Karpas-422 (cell line): ENCODE measurements at regions not wholly inside any gene's neighbourhood (a gene's known extent, or its start where the extent isn't known, plus 50 kb on each side); places are given as distances from the start of the nearest gene placed in this dataset.

Experiments used
- DNase-seq: peaks from one replicate; pipeline ENCODE4 v3.0.0-alpha.2; 2015
- H2AFZ ChIP-seq: fragments of 200-600 bp; sonication (generic); 2 replicates; pipeline ENCODE4 v1.6.1; 2014; ENCODE audit warnings: antibody characterized with exemption, low read length, mixed read lengths
- H3K27ac ChIP-seq: fragments of 200-600 bp; sonication (generic); 2 replicates; pipeline ENCODE4 v1.5.1; 2014; ENCODE audit warnings: mild to moderate bottlenecking, low read length, moderate library complexity
- H3K27me3 ChIP-seq: fragments of 200-600 bp; sonication (generic); 2 replicates; pipeline ENCODE4 v1.6.1; 2014; ENCODE audit warnings: low read length, mixed read lengths
- H3K36me3 ChIP-seq: fragments of 200-600 bp; sonication (generic); 2 replicates; pipeline ENCODE4 v1.6.1; 2014; ENCODE audit warnings: low read length, mixed read lengths; ENCODE audit not compliant: insufficient read depth
- H3K4me1 ChIP-seq: fragments of 200-600 bp; sonication (generic); 2 replicates; pipeline ENCODE4 v1.6.1; 2014; ENCODE audit warnings: mild to moderate bottlenecking, low read length, mixed read lengths
- H3K4me2 ChIP-seq: fragments of 200-600 bp; sonication (generic); 2 replicates; pipeline ENCODE4 v1.6.1; 2014; ENCODE audit warnings: low read length, low read depth, mild to moderate bottlenecking; ENCODE audit not compliant: poor library complexity, severe bottlenecking
- H3K4me3 ChIP-seq: fragments of 200-600 bp; sonication (generic); 2 replicates; pipeline ENCODE4 v1.5.1; 2014; ENCODE audit warnings: mild to moderate bottlenecking, antibody characterized with exemption, low read length, mixed read lengths
- H3K79me2 ChIP-seq: fragments of 200-600 bp; sonication (generic); 2 replicates; pipeline ENCODE4 v1.6.1; 2014; ENCODE audit warnings: mild to moderate bottlenecking, low read length, mixed read lengths
- H3K9ac ChIP-seq: fragments of 200-600 bp; sonication (generic); 2 replicates; pipeline ENCODE4 v1.6.0; 2014; ENCODE audit warnings: low read length
- H3K9me2 ChIP-seq: fragments of 200-600 bp; sonication (generic), shearing (Covaris generic); replicated peaks from 2 replicates; pipeline ENCODE4 v1.6.0; 2014; ENCODE audit warnings: mild to moderate bottlenecking, low read length, moderate library complexity; ENCODE audit not compliant: insufficient read depth
- H3K9me3 ChIP-seq: fragments of 300-700, 200-600 bp; sonication (generic); 2 replicates; pipeline ENCODE4 v1.6.1; 2014; ENCODE audit warnings: low read length, mixed read lengths
- H4K20me1 ChIP-seq: fragments of 200-600 bp; sonication (generic); 2 replicates; pipeline ENCODE4 v1.6.1; 2014; ENCODE audit warnings: mild to moderate bottlenecking, antibody characterized with exemption, low read length, low read depth; ENCODE audit not compliant: insufficient read depth

DNA sequence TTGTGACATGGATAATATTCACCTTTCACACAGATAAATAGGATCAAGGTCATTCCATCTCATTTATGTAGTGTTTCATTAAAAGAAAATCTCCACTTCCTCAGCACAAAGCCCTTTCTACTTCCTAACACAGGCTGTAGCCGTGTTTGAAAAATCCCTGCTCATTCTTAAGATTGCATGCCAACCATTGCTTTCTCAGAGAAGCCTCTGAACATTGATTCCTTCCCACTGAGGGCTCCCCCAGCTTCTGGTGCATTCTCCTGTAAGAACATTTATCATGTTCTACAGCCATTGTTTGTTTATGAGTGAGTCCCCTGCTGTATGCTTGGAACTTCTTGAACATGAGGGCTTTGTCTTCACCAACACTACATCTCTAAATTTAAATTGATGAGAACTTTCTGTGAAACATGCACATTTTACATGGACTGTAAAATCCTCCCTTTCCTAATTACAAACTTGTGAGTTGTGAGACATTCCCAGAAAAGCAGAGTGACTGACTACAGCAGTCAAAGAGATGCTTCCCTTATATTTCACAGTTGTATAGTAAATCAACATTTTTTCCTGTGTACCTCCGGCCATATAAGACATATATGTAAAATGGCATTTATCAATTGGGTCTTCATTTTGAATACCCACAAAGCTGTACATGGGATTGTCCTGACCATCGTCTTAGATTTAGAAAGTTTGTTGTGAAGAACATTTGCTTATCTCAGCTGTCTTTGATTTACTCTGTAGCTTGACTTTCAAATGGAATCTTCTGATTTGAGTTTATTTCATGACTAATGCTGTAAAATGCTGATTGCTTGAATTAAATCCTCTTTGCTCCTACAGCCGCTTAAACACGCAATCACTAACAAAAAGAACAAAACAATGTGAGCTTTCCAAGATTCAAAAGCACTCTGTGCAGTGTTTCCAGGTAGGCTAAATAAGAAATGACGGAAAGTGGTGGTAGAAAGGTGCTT is 600.5 kb upstream of the SLIT2 start:
- no peak for DNase-seq
- H3K36me3 ChIP-seq, result no peaks in the 10 kb centered on the region
- no peak overlapping the region for H3K27ac ChIP-seq
- H2AFZ ChIP-seq, result no peak overlapping the region
- peaks cover 7% of the 10 kb centered on the region; the same call in 1 of the 2 replicates for H3K9me3 ChIP-seq
- no peaks in the 10 kb centered on the region for H3K79me2 ChIP-seq
- no peak overlapping the region for H3K9ac ChIP-seq
- no peaks in the 10 kb centered on the region for H3K27me3 ChIP-seq
- no peaks in the 10 kb centered on the region for H3K4me1 ChIP-seq
- H3K4me2 ChIP-seq, result no peak overlapping the region
- no peaks in the 10 kb centered on the region for H3K9me2 ChIP-seq
- no peaks in the 10 kb centered on the region for H4K20me1 ChIP-seq
- H3K4me3 ChIP-seq, result no peak overlapping the region

DNA sequence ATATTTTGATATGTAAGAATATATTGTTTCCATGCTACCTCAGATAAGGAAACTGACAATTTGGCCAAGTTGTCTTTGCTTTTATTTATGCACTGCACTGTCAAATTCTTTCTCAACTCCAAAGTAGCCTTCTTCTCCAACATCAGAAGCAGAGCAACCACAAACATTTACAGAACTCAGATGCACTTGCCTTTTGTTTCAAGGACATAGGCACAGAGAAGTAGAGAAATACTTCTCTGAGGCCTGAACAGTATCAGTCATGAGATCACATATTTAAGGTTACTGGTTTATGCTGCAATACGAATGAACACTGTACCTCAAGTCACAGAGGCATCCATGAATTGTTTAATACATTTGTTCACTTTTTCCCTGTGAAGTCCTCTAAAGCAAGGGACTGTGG is 606.1 kb upstream of the SLIT2 start:
- no peak for DNase-seq
- Histone ChIP-seq H4K20me1 (no peaks in the 10 kb centered on the region), H3K9me2 (no peaks in the 10 kb centered on the region), H2AFZ (no peak overlapping the region), H3K36me3 (no peaks in the 10 kb centered on the region), H3K4me2 (no peak overlapping the region), H3K4me3 (no peak overlapping the region), H3K9ac (no peak overlapping the region), H3K27me3 (no peaks in the 10 kb centered on the region), H3K4me1 (no peaks in the 10 kb centered on the region), H3K27ac (no peak overlapping the region), H3K79me2 (no peaks in the 10 kb centered on the region), H3K9me3 (peaks cover 17% of the 10 kb centered on the region)

DNA sequence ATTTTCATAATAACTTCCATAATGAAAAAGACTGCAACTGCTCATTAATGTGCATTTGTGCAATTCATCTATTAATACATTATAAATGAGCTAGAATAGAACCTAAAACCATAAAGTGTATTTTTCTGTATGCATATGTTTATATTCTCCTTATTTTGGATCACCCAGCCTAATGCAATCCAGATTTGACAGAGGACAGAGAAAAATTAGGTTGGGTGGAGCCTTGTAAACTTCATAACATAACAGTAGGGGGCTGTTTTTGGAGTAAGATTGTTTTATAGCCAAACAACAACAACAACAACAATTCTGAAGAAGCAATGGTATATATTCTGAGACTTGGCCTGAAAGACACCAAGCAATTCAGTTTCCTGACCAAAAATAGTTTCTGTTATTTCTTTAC is 615.3 kb upstream of the SLIT2 start:
- DNase-seq, result no peak
- Histone ChIP-seq H3K27ac (no peak overlapping the region), H3K4me1 (no peaks in the 10 kb centered on the region), H2AFZ (no peak overlapping the region), H4K20me1 (no peaks in the 10 kb centered on the region), H3K36me3 (no peaks in the 10 kb centered on the region), H3K27me3 (no peaks in the 10 kb centered on the region), H3K9me3 (peaks cover 16% of the 10 kb centered on the region), H3K4me3 (no peak overlapping the region), H3K4me2 (no peak overlapping the region), H3K9ac (no peak overlapping the region), H3K79me2 (no peaks in the 10 kb centered on the region), H3K9me2 (no peaks in the 10 kb centered on the region)

DNA sequence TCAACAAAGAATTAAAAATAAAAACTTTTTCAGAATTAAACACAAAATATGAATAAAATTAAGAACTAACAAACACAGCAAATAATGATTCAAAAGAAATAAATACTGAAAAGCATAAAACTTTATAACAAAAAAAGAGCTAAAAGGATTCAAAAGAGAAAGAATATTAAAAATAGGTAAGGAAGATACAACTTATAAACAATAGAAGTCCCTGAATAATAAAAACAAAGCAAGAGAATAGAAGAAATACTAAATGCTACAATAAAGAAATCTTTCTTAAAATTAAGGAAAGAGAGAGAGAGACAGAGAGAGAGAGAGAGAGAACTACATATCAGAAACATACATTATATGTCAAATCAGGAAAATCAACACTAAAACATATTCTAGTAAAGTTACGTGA is 619.9 kb upstream of the SLIT2 start:
- H3K4me1 ChIP-seq, result no peaks in the 10 kb centered on the region
- H4K20me1 ChIP-seq, result no peaks in the 10 kb centered on the region
- no peaks in the 10 kb centered on the region for H3K79me2 ChIP-seq
- no peak overlapping the region for H2AFZ ChIP-seq
- no peak overlapping the region for H3K27ac ChIP-seq
- no peak overlapping the region for H3K4me2 ChIP-seq
- no peaks in the 10 kb centered on the region for H3K27me3 ChIP-seq
- H3K4me3 ChIP-seq, result no peak overlapping the region
- no peak for DNase-seq
- no peaks in the 10 kb centered on the region for H3K36me3 ChIP-seq
- no peak overlapping the region for H3K9ac ChIP-seq
- H3K9me3 ChIP-seq, result peaks cover 35% of the 10 kb centered on the region
- no peaks in the 10 kb centered on the region for H3K9me2 ChIP-seq

DNA sequence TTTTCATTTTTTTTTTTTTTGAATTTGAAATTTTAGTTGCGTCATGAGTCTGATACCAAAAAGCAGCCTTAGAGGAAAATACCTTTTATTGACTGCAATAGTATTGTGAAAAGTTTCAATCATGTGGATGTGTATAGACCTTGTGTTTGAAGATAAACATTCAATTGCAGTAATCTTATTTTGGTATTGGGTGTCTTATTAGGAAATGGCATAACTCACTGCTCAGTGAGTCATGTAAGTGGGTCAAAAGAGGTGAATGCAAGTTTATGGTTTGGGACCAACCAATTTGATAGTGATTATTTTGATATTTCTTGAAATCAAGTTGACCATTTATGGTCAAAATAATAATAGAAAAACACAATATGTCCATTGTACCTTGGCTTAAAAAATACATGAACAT is 627.8 kb upstream of the SLIT2 start:
- H3K9ac ChIP-seq, result no peak overlapping the region
- H3K27me3 ChIP-seq, result no peaks in the 10 kb centered on the region
- H4K20me1 ChIP-seq, result no peaks in the 10 kb centered on the region
- no peaks in the 10 kb centered on the region for H3K36me3 ChIP-seq
- peaks cover 38% of the 10 kb centered on the region for H3K9me3 ChIP-seq
- no peak overlapping the region for H3K4me3 ChIP-seq
- no peaks in the 10 kb centered on the region for H3K4me1 ChIP-seq
- H3K27ac ChIP-seq, result no peak overlapping the region
- no peaks in the 10 kb centered on the region for H3K79me2 ChIP-seq
- no peak overlapping the region for H3K4me2 ChIP-seq
- no peaks in the 10 kb centered on the region for H3K9me2 ChIP-seq
- DNase-seq, result no peak
- H2AFZ ChIP-seq, result no peak overlapping the region

DNA sequence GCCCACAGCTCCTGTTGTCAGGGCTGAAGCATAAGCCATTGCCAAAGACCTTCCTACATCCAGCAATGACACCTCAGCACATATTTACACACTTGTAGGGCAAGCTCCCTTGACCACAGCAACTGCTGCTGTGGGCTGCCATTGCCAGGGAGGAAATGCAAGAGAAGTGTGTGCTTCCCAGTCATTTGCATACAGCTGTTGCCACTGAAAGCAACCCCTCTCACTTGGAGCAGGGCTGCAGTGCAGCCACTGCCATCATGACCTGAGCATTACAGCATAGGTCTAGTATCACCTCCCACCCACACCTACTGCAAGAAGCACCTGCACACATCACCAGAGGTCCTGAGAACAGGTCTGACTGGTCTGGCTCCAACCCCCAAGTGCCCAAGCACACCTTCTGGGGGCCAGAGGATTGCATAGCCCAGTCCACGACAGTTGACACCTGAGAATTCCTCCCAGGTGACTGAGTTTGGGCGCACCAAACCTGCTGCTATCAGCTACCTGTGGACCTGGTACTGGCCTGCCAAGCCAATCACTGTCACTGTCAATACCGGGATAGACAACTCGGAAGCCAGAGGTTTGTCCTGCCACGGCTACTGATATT is 636.5 kb upstream of the SLIT2 start:
- Histone ChIP-seq H3K36me3 (no peaks in the 10 kb centered on the region), H3K27ac (no peak overlapping the region), H3K9me2 (no peaks in the 10 kb centered on the region), H3K4me3 (no peak overlapping the region), H3K79me2 (no peaks in the 10 kb centered on the region), H3K9ac (no peak overlapping the region), H3K4me2 (no peak overlapping the region), H2AFZ (no peak overlapping the region), H3K27me3 (no peaks in the 10 kb centered on the region), H4K20me1 (no peaks in the 10 kb centered on the region), H3K9me3 (peaks cover 34% of the 10 kb centered on the region), H3K4me1 (no peaks in the 10 kb centered on the region)
- DNase-seq, result no peak

DNA sequence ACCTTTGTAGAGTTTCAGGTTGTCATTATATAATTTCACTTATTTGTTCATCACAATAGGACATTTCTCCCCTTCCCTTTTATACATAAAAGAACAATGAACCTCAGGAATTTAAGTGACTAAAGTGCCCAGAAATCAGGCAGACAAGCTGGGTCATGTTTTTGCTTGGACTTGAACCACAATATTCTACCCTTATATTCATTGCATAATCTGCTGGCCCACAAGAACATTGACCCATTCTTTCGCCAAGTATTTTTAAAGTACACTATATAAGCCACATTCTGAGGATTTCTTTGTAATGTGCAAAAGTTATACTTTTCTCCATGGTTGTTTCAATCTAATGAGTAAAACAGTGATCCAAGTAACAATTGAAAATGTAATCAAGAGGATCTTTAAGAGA is 637.5 kb upstream of the SLIT2 start:
- H3K27me3 ChIP-seq, result no peaks in the 10 kb centered on the region
- no peak for DNase-seq
- H3K9ac ChIP-seq, result no peak overlapping the region
- no peak overlapping the region for H3K4me3 ChIP-seq
- H3K79me2 ChIP-seq, result no peaks in the 10 kb centered on the region
- no peaks in the 10 kb centered on the region for H4K20me1 ChIP-seq
- peaks cover 33% of the 10 kb centered on the region for H3K9me3 ChIP-seq
- H3K4me1 ChIP-seq, result no peaks in the 10 kb centered on the region
- H2AFZ ChIP-seq, result no peak overlapping the region
- H3K4me2 ChIP-seq, result no peak overlapping the region
- H3K9me2 ChIP-seq, result no peaks in the 10 kb centered on the region
- H3K36me3 ChIP-seq, result no peaks in the 10 kb centered on the region
- H3K27ac ChIP-seq, result no peak overlapping the region

DNA sequence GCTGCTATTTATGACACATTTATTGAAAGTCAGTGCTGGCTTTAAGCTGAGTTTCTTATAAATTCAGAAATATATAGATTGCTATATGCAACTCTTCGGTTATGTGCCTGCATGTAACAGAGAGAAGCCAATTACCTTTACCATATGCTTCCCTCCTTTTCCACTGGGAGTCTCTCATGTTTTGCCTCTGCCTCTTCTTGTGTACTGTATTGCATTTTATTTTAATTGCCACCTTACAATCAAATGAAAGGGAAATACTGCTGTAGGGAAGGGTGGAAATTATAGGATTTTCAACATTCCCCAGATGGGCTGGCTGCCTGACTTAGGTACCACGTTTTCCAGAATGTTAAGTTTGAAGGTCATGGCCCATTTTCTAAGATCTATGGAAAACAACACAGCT is 655.4 kb upstream of the SLIT2 start:
- Histone ChIP-seq H3K79me2 (no peaks in the 10 kb centered on the region), H3K9me2 (no peaks in the 10 kb centered on the region)

More for the DNA sequence above, 655.4 kb upstream of the SLIT2 start:
- no peak overlapping the region for H3K27ac ChIP-seq
- H3K4me1 ChIP-seq, result no peaks in the 10 kb centered on the region
- H3K9ac ChIP-seq, result no peak overlapping the region
- H4K20me1 ChIP-seq, result no peaks in the 10 kb centered on the region
- no peaks in the 10 kb centered on the region for H3K27me3 ChIP-seq
- H2AFZ ChIP-seq, result no peak overlapping the region
- H3K36me3 ChIP-seq, result no peaks in the 10 kb centered on the region
- H3K4me3 ChIP-seq, result no peak overlapping the region
- peaks cover 23% of the 10 kb centered on the region for H3K9me3 ChIP-seq
- DNase-seq, result no peak
- H3K4me2 ChIP-seq, result no peak overlapping the region
